Mucosa of descending colon (tissue), 3 donors: ENCODE measurements at regions not wholly inside any gene's neighbourhood (a gene's known extent, or its start where the extent isn't known, plus 50 kb on each side); places are given as distances from the start of the nearest gene placed in this dataset.

Source experiments
- ATAC-seq: fragments of 200-7000 bp; cut with Tn5 transposase; one replicate; pipeline ENCODE4 v1.9.1; 2020; ENCODE audit warnings: mild to moderate bottlenecking, moderate library complexity
- DNase-seq, 3 donors: peaks; one replicate each; pipeline ENCODE4 v3.0.0-alpha.2; 2020
- H3K36me3 ChIP-seq: fragments of 200-600 bp; one replicate; pipeline ENCODE4 v1.8.0; 2021; ENCODE audit warnings: low read depth, mild to moderate bottlenecking
- H3K4me1 ChIP-seq: fragments of 200-600 bp; one replicate; pipeline ENCODE4 v1.8.0; 2021; ENCODE audit warnings: low read depth, mild to moderate bottlenecking
- H3K4me3 ChIP-seq: fragments of 200-600 bp; one replicate; pipeline ENCODE4 v1.8.0; 2021; ENCODE audit warnings: mild to moderate bottlenecking
- H3K9me3 ChIP-seq: fragments of 200-600 bp; one replicate; pipeline ENCODE4 v1.8.0; 2021; ENCODE audit warnings: mild to moderate bottlenecking
- intact Hi-C, 2 donors: fragments of 100-400 bp; cut with DNase I in 1 of 2; cut with micrococcal nuclease in 1 of 2; formaldehyde crosslinking; loops; one replicate each; pipeline versions ENCODE4 v1.11.0 to v1.11.1; 2022; cut with DNase I, micrococcal nuclease
- TF ChIP-seq, protein P1 (sequence below): fragments of 200-600 bp; IDR thresholded peaks from one replicate; pipeline ENCODE4 v1.8.0; 2022; ENCODE audit warnings: antibody characterized with exemption, mild to moderate bottlenecking
- donor health status: DM: no; HTN: no; CAD: no; lungs with moderate emphysema.
- donor health status: DM: no; HTN: no; CAD: no.
- donor health status: DM: no; HTN: yes; CAD: no.

DNA sequence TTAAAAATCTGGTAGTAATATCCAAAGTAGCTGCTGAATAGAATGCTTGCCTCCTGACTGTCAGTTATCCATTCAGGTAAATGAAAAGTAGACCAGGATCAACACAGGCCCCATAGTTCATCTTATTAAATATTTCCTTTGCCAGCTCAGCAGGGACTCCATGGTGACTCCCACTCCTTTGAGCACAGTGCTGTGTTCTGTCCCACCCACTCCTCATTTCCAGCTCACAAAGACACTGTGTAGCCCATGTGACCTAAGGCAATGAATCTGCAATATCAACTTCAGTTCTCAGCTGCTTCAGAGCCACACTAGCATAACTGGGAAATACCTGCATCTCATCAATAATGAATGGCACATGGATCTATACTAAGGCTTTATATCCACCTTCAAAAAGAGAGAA, 189.5 kb upstream of the MANEA start:
- ATAC-seq (no peak), DNase-seq (no peak)
- Histone ChIP-seq H3K9me3 (no peaks in the 10 kb centered on the region), H3K4me1 (no peaks in the 10 kb centered on the region), H3K36me3 (no peaks in the 10 kb centered on the region), H3K4me3 (no peak overlapping the region)
- intact Hi-C loops, result no loop called here
- TF ChIP-seq, protein P1, sequence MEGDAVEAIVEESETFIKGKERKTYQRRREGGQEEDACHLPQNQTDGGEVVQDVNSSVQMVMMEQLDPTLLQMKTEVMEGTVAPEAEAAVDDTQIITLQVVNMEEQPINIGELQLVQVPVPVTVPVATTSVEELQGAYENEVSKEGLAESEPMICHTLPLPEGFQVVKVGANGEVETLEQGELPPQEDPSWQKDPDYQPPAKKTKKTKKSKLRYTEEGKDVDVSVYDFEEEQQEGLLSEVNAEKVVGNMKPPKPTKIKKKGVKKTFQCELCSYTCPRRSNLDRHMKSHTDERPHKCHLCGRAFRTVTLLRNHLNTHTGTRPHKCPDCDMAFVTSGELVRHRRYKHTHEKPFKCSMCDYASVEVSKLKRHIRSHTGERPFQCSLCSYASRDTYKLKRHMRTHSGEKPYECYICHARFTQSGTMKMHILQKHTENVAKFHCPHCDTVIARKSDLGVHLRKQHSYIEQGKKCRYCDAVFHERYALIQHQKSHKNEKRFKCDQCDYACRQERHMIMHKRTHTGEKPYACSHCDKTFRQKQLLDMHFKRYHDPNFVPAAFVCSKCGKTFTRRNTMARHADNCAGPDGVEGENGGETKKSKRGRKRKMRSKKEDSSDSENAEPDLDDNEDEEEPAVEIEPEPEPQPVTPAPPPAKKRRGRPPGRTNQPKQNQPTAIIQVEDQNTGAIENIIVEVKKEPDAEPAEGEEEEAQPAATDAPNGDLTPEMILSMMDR, result no peak

DNA sequence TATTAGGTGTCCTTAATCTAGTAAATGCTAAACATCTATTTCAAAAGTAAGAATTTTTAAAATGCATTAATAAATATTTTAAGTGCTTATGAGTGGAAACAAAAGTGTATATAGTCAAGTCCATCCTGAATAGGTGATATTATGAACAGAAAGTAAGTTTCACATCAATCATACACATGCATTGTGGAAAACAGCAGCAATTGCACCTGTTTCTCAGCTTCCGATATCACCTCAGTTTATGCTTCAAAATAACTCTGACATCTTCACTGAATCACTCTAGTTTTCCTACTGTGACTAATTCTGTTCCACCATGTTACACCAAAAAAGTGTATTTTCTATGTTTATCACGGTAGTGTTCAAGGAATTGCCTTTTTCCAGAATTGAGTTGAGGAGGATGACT, 172.6 kb upstream of the MANEA start:
- intact Hi-C loops, result no loop called here
- TF ChIP-seq, protein P1, result no peak
- no peaks in the 10 kb centered on the region for H3K4me1 ChIP-seq
- ATAC-seq (no peak), DNase-seq (no peak)
- no peak overlapping the region for H3K4me3 ChIP-seq
- H3K9me3 ChIP-seq, result no peaks in the 10 kb centered on the region
- no peaks in the 10 kb centered on the region for H3K36me3 ChIP-seq

DNA sequence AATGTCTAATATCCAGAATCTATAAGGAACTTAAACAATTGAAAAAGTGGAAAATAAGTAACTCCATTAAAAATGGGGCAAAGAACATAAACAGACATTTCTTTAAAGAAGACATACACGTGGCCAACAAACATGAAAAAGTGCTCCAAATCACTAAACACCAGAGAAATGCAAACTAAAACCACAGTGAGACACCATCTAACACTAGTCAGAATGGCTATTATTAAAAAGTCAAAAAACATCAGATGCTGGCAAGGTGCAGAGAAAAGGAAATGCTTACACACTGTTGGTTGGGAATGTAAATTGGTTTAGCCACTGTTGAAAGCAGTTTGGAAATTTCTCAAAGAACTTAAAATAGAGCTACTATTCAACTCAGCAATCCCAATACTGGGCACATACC, 169.2 kb upstream of the MANEA start:
- Histone ChIP-seq H3K4me3 (no peak overlapping the region), H3K36me3 (no peaks in the 10 kb centered on the region), H3K4me1 (no peaks in the 10 kb centered on the region), H3K9me3 (no peaks in the 10 kb centered on the region)
- DNase-seq (no peak), ATAC-seq (no peak)
- TF ChIP-seq, protein P1, result no peak
- intact Hi-C loops, result no loop called here

DNA sequence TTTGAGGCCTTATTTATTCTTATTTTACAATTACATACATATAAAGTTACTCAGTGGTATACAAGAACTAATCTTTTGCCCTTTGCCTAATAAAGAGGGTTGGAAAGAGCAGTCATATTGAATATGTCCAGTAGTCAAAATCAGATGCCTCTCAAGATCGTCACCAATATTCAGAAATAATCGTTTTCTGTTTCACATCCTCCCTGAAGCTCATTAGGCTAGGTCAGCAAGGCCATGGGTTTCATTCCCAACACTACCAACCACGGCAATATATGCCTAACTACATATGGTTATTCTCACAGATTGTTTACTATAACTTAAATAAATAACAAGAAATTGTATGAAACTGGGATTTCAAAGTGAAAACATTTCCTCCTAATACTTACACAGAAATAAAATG, 167.2 kb upstream of the MANEA start:
- ATAC-seq (no peak), DNase-seq (no peak)
- no peak overlapping the region for H3K4me3 ChIP-seq
- no peaks in the 10 kb centered on the region for H3K4me1 ChIP-seq
- H3K9me3 ChIP-seq, result no peaks in the 10 kb centered on the region
- no peaks in the 10 kb centered on the region for H3K36me3 ChIP-seq
- intact Hi-C loops, result no loop called here
- TF ChIP-seq, protein P1, result no peak

DNA sequence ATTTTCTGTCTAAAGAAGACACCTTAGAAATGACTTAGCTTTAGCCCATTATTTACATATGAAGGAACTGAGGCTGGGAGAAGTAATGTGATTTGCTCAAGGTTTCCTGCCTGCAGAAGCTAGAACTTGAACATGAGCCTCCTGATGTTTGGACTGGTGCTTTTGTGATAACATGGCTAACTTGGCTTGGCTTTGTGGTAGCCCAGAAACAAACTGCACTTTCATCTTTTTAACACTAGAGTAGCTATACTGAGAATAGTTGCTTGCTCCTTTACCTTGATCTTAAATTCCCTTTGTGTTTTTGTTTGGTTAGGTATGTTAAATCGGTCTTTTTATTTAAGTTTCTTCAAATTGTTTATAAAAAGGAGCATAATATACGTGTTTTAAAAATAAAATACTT, 163.5 kb upstream of the MANEA start:
- H3K4me1 ChIP-seq, result no peaks in the 10 kb centered on the region
- no peak for ATAC-seq
- intact Hi-C loops, result no loop called here
- H3K4me3 ChIP-seq, result no peak overlapping the region
- no peak for DNase-seq
- no peaks in the 10 kb centered on the region for H3K36me3 ChIP-seq
- no peaks in the 10 kb centered on the region for H3K9me3 ChIP-seq
- TF ChIP-seq, protein P1, result no peak

DNA sequence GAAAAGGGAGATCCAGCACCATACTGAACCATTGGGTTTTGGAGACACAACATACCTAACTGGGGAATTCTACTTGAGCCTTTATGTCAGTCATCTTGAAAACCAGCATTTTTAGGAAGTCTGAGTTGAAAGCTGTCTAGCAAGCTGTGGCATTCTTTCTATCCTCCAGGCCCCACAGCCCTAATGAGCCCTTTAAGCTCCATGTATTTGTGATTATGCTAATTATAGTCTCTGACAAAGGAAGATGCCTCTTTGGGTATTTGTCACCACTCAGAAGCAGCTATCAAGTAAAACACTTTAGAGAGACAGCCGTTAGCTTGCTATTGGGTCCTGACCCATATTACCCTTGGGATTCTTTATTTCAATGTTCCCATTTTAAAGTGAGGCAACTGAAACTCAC, 159.5 kb upstream of the MANEA start:
- peaks cover 10% of the 10 kb centered on the region for H3K9me3 ChIP-seq
- TF ChIP-seq, protein P1, result no peak
- H3K36me3 ChIP-seq, result no peaks in the 10 kb centered on the region
- no peak overlapping the region for H3K4me3 ChIP-seq
- no peaks in the 10 kb centered on the region for H3K4me1 ChIP-seq
- ATAC-seq, result no peak
- intact Hi-C loops, result no loop called here
- no peak for DNase-seq
